GM21717 (cell line): ENCODE measurements at regions not wholly inside any gene's neighbourhood (a gene's known extent, or its start where the extent isn't known, plus 50 kb on each side); places are given as distances from the start of the nearest gene placed in this dataset.
"Not testable (repeated sequence)": the region's sequence is repeated elsewhere in the genome, so short reads cannot be mapped to it uniquely, and the experiment has no call there.

Experiments used
- ATAC-seq: cut with Tn5 transposase; IDR thresholded peaks from one replicate; pipeline ENCODE4 v1.9.1; 2021; ENCODE audit warnings: mild to moderate bottlenecking, moderate library complexity; ENCODE audit not compliant: unreplicated experiment

- not testable (repeated sequence) for ATAC-seq
These were observed 763.6 kb upstream of the CTNND2 start for GRCh38 chr5:12667818-12668217.

GRCh38 chr5:12665772-12666171, 761.5 kb upstream of the CTNND2 start:
- ATAC-seq, result not testable (repeated sequence)

- ATAC-seq, result no peak
These were observed 758.5 kb upstream of the CTNND2 start for GRCh38 chr5:12662545-12663314.

- ATAC-seq, result no peak
These were observed 757.5 kb upstream of the CTNND2 start for GRCh38 chr5:12661617-12662370.

GRCh38 chr5:12660279-12661107, 756.2 kb upstream of the CTNND2 start:
- ATAC-seq, result not testable (repeated sequence)

- no peak for ATAC-seq
These were observed 755.4 kb upstream of the CTNND2 start for GRCh38 chr5:12659686-12660085.

GRCh38 chr5:12658871-12659446, 754.7 kb upstream of the CTNND2 start:
- ATAC-seq, result no peak

GRCh38 chr5:12657914-12658474, 753.7 kb upstream of the CTNND2 start:
- ATAC-seq, result not testable (repeated sequence)

- no peak for ATAC-seq
These were observed 751.4 kb upstream of the CTNND2 start for GRCh38 chr5:12655675-12656074.

- ATAC-seq, result no peak
These were observed 748.0 kb upstream of the CTNND2 start for GRCh38 chr5:12652201-12652600.

- no peak for ATAC-seq
These were observed 744.3 kb upstream of the CTNND2 start for GRCh38 chr5:12648558-12648957.

GRCh38 chr5:12647613-12648012, 743.4 kb upstream of the CTNND2 start:
- ATAC-seq, result no peak

- no peak for ATAC-seq
These were observed 741.3 kb upstream of the CTNND2 start for GRCh38 chr5:12645582-12645981.

- no peak for ATAC-seq
These were observed 732.0 kb upstream of the CTNND2 start for GRCh38 chr5:12636209-12636608.

GRCh38 chr5:12626556-12626955, 722.3 kb upstream of the CTNND2 start:
- no peak for ATAC-seq

- ATAC-seq, result no peak
These were observed 721.5 kb upstream of the CTNND2 start for GRCh38 chr5:12625667-12626263.

- ATAC-seq, result no peak
These were observed 720.7 kb upstream of the CTNND2 start for GRCh38 chr5:12624776-12625560.

- no peak for ATAC-seq
These were observed 719.2 kb upstream of the CTNND2 start for GRCh38 chr5:12623408-12623807.

- ATAC-seq, result no peak
These were observed 711.8 kb upstream of the CTNND2 start for GRCh38 chr5:12616093-12616492.
